ENCODE measurements at regions not wholly inside any gene's neighbourhood (a gene's known extent, or its start where the extent isn't known, plus 50 kb on each side); places are given as distances from the start of the nearest gene placed in this dataset.

DNA sequence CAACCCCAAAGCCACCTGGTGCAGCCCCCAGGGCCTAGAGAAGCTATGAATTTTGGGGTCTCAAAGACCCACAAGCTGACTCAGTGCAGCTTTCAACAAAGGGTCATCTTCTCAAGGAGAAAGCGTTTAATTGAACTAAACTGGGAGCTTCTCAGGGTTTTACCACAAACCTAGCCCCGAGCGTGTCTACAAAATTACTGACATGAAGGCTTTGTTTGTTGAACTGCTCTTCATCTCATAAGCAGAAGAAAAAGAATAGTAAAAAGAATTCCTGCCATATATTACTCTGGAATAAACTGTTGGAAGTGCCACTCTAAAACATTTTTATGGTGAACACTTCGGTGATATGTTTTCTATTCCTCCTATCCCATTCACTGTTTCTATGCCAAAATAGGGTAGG, 50.8 kb upstream of the INCENP start:
- DNase-seq (ENCODE audit: low read depth): no peak

DNA sequence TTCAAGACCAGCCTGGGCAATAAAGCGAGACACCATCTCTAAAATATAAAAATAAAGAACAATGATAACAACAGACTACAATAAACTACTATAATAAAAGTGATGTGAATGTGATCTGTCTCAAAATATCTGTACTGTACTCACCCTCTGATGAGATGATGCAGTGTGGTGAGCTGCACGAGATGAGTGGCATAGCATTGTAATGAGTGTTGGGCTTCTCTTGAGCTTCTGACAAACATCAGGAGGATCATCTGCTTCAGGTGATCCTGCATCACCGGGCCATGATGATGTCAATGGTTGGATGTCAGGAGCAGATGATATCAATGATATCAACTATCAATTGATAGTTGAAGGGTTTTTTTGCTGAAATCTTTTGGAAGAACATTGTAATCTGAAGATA, 52.4 kb upstream of the INCENP start:
- DNase-seq (ENCODE audit: low read depth): no peak

DNA sequence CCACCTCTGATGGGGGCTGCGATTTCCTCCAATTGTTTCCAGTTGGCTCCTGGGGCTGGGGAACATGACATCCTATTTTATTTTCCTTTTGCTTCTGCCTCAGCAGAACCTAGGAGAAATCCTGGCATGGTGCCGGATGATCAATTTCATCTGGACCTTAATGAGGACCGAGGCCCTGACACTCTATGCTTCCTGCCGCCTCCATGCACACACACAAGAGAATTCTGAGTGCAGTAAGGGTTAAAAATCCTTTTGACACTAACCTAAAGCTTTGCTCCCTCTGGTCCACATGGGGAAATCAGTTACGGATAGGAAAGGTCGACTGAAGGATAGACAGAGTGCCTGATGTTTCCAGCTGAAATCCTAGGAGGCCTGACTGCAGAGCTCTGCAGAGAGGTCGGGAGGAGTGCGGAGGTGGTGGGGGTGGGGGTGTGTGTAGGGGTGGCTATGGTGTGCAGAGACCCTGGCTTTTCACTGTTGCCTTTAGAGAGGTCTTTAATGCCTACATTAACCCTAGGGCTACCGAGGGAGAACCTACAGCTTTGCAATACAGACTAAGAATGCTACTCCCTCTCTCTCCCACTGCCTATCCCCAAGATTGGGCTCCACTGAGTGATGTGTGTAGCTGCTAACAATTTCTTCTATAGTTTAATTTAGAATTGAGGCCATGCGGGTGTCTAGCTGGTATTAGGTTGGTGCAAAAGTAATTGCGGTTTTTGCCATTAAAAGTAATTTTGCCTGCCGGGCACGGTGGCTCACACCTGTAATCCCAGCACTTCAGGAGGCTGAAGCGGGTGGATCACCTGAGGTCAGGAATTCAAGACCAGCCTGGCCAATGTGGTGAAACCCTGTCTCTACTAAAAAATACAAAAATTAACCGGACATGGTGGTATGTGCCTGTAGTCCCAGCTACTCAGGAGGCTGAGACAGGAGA, 53.6 kb upstream of the INCENP start:
- DNase-seq (ENCODE audit: low read depth): no peak

DNA sequence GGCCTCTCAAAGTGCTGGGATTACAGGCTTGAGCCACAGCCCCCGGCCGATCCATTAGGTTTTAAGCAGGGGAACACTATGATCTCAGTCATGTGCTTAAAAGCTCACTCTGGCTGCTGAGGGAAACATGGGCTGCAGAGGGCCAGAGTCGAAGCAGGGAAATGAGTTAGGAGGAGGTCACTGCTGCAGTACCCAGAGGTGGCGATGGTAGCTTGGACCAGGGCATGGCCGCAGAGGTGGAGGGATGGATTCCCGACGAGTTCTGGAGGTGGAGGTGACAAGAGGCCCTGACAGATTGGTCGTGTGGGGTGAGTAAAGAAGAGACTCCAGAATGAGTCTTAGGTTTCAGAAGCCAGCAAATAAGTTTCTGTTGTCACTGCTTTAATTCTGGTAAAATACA, 54.4 kb upstream of the INCENP start:
- no peak for DNase-seq (ENCODE audit: low read depth)

DNA sequence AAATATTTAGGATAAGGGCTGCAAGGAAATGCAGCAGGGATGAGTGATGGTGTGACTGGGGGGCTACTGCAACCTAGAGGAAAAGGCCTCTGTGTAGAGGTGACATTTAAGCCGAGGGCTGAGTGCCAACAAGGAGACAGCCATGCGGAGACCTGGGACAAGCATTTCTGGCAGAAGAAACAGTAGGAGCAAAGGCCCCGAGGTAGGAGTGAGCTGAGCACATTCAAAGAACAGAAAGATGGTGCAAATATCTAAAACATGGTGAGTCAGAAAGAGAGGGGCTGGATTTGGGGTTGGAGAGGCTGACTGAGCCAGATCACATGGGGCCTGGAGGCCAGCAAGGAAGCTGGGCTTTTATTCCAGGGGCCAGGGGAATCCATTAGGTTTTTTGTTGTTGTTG, 55.1 kb upstream of the INCENP start:
- no peak for DNase-seq (ENCODE audit: low read depth)

DNA sequence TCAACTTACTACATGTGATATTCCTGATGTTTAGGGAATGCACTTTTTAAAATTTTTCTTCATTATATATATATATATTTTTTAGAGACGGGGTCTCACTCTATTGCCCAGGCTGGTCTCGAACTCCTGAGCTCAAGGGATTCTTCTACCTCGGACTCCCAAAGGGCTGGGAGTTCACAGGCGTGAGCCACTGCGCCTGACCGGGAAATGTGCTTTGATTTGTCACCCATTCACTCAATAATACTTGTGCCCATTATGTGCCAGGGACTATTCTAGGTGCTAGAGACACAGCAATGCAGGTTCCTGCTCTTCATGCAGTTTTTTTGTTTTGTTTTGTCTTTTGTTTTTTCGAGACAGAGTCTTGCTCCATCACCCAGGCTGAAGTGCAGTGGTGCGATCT, 56.1 kb upstream of the INCENP start:
- no peak for DNase-seq (ENCODE audit: low read depth)

DNA sequence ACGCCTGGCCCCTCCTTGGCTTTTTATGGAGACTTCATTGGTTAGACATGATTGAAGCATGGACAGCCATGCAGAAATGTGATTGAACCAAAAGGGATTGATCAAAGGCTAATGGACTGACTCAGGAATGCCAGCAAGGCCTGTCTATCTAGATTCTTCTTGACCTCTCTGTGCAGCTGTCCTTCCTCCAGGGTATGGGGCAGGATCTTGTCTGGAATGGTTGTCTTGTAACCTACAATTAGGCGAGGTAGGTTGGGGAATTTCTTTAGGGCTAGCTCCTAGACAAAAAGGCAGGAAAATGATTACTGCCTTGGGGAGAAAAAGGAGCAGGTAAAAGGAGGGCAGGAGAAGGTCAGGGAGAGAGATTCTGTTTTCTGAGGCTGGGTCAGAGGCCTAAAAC, 59.6 kb upstream of the INCENP start:
- DNase-seq (ENCODE audit: low read depth): no peak

DNA sequence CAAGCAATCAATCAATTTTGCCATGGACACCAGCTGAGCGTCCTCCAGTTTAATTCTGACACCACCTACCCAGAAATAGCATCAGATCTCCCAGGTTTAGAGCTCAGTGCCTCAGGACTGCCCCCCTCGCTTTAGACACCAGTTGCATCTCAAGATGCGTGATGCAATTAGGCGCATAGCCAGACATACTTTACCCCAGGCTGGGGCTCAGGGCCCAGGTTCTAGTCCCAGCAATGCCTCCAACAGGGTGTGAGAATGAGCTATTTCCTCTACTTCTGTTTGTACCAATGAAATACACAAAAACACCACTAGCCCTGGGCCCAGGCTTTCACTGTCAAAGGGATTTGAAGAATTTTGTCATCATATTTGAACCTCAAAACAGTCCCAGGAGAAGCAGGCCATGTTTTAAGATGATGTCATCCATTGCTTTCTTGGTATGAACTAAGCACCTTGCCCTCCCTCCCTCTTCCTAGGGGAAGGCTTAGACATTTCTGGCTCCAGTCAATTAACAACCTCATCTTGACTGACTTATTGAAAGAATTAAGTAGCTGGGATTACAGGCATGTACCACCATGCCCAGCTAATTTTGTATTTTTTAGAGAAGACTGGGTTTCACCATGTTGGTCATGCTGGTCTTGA, 61.5 kb upstream of the INCENP start:
- DNase-seq (ENCODE audit: low read depth): no peak

DNA sequence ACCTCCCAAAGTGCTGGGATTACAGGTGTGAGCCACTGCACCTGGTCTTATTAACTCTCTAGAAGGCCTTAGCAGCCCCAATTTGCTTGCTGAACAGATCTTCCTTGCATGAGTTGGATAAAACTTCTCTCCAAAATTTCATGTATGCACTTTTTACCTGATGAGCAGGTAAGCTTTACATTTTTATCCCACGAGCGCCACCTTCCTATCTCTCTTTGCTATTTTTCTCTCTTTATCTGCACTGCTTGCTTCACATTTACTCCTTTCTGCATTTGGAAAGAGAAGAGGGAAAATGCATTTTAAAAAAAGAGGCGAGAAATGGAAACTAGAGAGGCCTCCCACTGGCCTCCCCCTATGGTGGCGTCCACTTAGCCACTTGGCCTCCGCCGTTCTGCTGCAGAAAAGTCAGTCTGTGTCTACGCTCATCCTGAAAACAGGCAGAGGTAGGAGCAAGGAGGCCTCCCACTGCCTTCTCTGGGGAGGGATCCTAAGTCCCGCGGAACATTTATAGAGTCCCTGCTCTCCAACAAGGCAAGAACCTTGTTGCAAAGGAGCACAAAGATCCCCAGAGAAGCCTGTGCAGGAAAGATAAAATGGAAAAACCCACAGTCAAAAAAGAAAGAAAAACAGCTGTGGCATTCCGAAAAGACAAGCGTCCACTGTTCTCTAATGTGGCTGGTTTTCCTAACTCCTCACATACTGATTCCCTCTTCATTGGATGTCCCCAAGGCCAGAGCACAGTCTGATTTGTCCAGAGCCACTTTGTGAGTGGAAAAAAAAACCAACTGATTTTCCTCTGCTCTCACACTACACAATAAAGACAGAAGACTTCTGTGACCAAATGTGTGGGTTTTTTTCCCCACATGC, 62.2 kb upstream of the INCENP start:
- DNase-seq (ENCODE audit: low read depth): no peak

DNA sequence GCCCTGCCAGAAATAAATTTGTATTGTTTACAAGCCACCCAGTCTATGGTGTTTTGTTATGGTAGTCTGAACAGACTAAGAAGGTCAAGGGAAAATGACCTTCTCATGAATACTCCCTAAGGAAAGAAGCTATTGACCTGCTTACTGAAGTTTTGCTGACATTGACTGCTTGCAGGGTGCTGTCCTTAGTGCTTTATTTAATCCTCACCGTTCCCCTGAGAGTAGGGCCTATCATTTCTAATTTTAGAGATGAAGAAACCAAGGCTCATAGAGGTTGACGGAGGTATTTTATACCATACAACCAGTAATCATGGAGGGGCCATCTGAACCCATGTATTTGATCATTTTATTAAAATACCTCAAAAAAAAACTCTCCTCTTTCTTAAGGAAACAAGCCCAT, 66.7 kb upstream of the INCENP start:
- DNase-seq (ENCODE audit: low read depth): no peak

DNA sequence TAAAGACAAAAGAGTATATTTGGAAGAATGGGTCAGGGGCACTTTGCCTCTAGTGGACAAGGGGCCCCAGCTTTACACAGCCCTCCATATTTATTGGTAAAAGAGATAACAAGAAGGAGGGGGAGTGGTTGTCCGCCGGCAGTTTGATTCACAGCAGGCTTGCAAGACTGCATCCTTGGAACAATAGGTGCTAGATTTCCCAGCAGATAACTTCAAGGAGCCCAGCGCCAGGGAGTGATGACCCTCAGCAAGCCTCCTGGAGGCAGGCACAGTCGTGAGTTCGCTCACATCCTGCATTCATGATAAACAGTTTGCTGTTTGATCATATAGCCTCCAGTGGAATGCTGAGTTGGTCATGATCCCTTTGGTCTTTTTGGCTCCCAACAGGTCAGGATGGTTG, 67.8 kb upstream of the INCENP start:
- no peak for DNase-seq (ENCODE audit: low read depth)

DNA sequence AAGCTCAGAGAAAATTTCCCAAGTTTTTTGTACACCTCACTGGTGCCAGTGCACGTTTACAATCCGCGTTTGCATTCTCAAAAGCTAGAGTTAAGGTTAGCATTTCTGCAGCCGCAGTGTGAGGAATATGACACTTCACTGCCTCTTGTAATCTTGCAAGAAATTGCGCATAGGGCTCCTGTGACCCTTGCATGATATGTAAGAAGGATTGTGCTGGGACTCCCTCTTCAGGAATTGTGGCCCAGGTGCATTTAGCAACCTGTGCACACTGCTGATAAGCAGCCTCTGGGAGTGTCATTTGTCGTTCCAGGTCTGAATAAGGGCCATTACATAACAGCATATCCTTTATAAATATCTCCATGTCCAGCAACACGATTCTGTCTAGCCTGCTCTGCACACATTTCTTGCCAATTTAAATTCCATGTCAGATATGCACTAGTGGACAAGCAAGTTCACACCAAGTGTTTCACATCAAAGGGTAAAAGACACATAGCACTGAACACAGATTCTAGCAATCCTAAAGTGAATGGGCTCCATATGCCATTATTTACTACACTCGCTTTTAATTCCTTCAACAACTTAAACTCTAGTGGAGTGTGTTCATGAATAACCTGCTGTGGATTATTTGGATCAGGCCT, 69.2 kb upstream of the INCENP start:
- DNase-seq (ENCODE audit: low read depth): peak; percentile 72

DNA sequence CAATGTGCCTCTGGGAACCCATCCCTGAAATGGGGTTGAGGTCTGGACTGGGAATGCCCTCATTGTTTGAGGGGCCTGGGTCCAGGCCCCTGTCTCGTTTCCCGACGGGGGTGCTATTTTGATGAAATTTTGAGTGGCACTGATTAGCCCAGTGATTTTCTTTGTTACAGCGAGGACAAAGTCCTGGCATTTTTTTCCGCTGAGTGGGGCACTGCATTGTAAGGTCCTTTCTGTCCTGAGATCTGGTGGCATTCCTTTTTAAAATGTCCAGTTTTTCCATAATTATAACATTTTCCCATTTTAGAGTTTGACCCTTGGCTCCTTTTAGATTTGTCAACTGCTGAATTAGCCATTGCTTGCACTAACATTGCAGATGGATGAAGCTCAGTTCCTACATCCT, 69.7 kb upstream of the INCENP start:
- DNase-seq (ENCODE audit: low read depth): no peak

DNA sequence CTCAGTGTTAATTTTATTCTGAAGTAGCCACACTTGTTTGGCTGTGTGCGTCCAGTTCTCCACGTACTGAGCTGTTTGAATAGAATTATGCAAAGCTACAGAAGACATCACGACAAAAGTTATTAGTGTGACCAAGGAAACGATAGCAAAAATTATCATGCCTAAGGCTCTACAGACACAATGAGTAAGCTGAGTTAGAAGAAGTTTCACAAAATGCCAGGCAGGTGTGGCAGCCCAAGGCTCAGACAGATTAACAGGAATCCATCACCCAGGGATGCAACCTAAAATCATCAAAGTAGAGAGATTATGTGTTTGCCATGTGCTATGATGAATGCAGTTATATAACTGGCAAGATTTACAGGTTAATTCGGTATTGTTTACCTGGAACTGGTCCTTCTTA, 73.1 kb upstream of the INCENP start:
- DNase-seq (ENCODE audit: low read depth): no peak

DNA sequence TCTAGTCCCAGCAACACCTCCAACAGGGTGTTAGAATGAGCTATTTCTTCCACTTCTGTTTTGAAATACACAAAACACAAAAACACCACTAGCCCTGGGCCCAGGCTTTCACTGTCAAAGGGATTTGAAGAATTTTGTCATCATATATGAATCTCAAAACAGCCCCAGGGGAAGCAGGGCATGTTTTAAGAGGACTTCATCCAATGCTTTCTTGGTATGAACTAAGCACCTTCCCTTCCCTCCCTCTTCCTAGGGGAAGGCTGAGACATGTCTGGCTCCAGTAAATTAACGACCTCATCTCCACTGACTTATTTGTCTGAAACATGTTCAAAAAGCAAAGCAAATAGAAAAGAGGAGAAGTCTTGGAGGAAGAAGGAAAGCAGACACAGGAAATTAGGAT, 75.7 kb upstream of the INCENP start:
- DNase-seq (ENCODE audit: low read depth): peak; percentile 74

DNA sequence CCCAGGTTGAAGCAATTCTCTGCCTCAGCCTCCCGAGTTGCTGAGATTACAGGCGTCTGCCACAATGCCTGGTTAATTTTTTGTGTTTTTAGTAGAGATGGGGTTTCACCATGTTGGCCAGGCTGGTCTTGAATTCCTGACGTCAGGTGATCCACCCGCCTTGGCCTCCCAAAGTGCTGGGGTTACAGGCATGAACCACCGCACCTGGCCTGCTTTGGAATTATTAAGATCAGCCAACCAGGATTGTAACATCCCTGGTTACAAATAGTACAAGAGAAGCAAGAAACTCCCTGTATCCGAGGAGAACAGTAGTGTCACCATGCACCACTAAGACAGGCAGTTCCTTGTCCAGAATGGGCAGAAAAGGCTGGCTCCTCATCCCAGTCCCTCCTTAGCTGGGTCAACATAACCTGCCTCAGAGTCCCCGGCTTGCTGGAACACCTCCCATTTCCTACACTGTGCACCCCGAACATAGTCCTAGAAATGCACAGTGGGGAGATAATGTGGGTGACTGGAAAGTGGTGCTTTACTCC, 77.2 kb upstream of the INCENP start:
- no peak for DNase-seq (ENCODE audit: low read depth)

DNA sequence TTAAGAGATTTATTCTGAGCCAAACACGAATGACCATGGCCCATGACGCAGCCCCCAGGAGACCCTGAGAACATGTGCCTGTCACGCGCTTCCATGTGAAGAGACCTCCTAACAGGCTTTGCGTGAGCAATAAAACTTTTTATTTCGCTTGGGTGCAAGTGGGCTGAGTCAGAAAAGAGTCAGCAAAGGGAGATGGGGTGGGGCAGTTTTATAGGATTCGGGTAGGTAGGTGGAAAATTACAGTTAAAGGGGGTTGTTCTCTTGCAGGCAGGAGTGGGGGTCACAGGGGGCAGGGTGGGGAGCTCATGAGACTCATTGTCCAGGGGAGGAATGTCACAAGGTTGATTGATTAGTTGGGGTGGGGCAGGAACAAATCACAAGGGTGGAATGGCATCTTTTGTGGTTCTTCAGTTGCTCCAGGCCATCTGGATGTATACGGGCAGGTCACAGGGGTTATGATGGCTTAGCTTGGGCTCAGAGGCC, 77.2 kb upstream of the FTH1 start:
- peak; percentile 58 for DNase-seq (ENCODE audit: low read depth)

DNA sequence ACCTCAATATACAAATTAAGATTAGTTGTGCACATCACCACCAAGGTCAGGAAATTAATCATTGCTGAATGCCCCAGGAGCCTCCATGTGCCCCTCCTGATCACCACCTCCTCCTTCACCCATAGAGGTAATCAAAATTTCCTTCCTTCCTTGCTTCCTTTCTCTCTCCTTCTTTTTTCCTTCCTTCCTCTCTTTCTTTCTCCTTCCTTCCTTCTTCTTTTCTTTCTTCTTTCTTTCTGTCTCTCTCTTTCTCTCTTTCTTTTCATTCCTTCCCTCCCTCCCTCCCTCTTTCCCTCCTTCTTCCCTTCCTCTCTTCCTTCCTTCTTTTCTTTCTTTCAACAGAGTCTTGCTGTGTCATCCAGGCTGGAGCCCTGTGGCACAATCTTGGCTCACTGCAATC, 67.9 kb upstream of the FTH1 start:
- DNase-seq (ENCODE audit: low read depth): no peak

DNA sequence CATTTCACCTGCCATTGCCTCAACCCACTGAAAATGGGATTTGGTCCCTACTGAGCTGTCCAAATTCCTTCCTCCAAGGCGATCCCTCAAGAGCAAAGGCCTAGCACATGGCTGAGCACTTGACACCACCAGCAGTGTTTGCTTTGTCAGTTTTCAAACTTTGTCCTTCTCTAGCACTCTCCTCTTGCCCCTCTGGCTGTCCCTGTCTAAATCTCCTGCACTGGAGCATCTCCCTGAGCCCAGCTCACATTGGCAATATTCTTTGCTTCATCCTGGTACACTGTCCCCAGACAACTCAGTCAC, 66.6 kb upstream of the FTH1 start:
- no peak for DNase-seq (ENCODE audit: low read depth)

DNA sequence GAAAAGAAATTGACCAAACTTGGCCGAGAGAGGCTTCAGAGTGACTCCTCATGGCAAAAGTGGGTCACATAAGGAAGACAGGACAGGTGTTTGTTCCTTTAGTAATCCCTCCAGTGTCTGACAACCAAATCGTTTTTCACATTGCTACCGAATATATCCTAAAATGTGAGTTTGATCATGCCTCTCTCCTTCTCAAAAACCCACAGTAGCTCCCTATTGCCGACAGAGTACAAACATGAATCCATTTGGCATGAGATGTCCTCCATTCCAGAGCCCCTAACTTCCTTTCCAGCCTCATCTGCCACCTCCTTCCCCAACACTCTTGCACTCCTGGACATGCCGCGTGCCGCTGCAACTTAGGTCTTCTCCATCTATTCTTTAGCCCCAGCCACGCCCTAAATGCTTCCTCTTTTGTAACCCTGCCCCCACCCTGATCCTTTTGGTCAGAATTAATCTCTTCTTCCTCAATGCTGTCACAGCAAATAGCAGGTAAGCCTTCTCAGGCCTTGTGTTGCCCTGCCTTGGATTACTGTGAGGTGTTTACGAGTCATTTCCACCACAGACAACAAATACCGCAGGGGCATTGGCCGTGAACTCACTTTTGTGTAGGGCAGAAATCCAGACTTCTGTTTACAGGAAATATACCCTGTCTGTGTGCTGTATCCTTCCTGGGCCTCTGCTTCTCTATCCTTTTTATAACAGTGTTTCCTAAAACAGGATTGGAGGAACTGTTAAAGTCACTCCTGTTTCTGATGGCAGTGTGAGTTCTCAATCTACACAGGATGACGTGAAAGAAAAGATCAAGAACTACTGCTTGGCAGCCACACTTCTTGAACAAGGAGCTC, 66.0 kb upstream of the FTH1 start:
- peak; percentile 81 for DNase-seq (ENCODE audit: low read depth)
